HL-60 (cell line): ENCODE measurements at regions not wholly inside any gene's neighbourhood (a gene's known extent, or its start where the extent isn't known, plus 50 kb on each side); places are given as distances from the start of the nearest gene placed in this dataset.

ENCODE experiments used
- DNase-seq, 2 experiments: peaks; one replicate each; pipeline ENCODE4 v3.0.0-alpha.2; 2010 to 2020; ENCODE audit warnings: low read depth in 1 of 2, low spot score in 1 of 2
- H3K27ac ChIP-seq: fragments of 250-450 bp; sonication (Bioruptor Pico); replicated peaks from 2 replicates; pipeline ENCODE4 v1.5.1; 2020; ENCODE audit warnings: mild to moderate bottlenecking, moderate library complexity
- H3K27me3 ChIP-seq: fragments of 250-450 bp; sonication (Bioruptor Pico); 2 replicates; pipeline ENCODE4 v1.5.1; 2021; ENCODE audit warnings: mild to moderate bottlenecking, moderate library complexity; ENCODE audit not compliant: insufficient read depth, poor library complexity, severe bottlenecking
- H3K4me3 ChIP-seq: replicated peaks from 2 replicates; pipeline ENCODE4 v1.5.1; 2011; ENCODE audit warnings: mild to moderate bottlenecking, control low read depth, low read length; ENCODE audit not compliant: insufficient read depth
- CTCF ChIP-seq: IDR thresholded peaks from one replicate; pipeline ENCODE4 v1.5.1; 2011; ENCODE audit warnings: low read length, control low read depth, inconsistent platforms; ENCODE audit not compliant: insufficient read depth
- GABPA ChIP-seq: IDR thresholded peaks from 2 replicates; pipeline ENCODE4 v1.6.1; 2012; ENCODE audit warnings: low read depth
- POLR2AphosphoS5 ChIP-seq: IDR thresholded peaks from 2 replicates; pipeline ENCODE4 v1.6.1; 2012; ENCODE audit warnings: low read depth
- REST ChIP-seq: IDR thresholded peaks from 2 replicates; pipeline ENCODE4 v1.6.1; 2012; ENCODE audit warnings: low read depth; ENCODE audit not compliant: insufficient replicate concordance
- SPI1 ChIP-seq: IDR thresholded peaks from 2 replicates; pipeline ENCODE4 v1.6.1; 2012; ENCODE audit warnings: low read depth, mild to moderate bottlenecking, borderline replicate concordance

- no peak for DNase-seq
- TF ChIP-seq REST (no peak), CTCF (no peak), SPI1 (no peak), POLR2AphosphoS5 (no peak), GABPA (no peak)
- Histone ChIP-seq H3K27me3 (no peaks in the 10 kb centered on the region), H3K27ac (no peak overlapping the region), H3K4me3 (no peak overlapping the region)
Observed at GRCh38 chr21:25324666-25325065, 282.6 kb downstream of the MRPL39 start.

- TF ChIP-seq SPI1 (no peak), POLR2AphosphoS5 (no peak), GABPA (no peak), CTCF (no peak), REST (no peak)
- H3K27me3 ChIP-seq: no peaks in the 10 kb centered on the region
- no peak overlapping the region for H3K27ac ChIP-seq
- H3K4me3 ChIP-seq: no peak overlapping the region
- no peak for DNase-seq
Observed at GRCh38 chr21:25323356-25323949, 283.8 kb downstream of the MRPL39 start.

GRCh38 chr21:25314247-25314646 is 293.0 kb downstream of the MRPL39 start:
- Histone ChIP-seq H3K4me3 (no peak overlapping the region), H3K27ac (no peak overlapping the region), H3K27me3 (no peaks in the 10 kb centered on the region)
- TF ChIP-seq CTCF: no peak
- TF ChIP-seq SPI1: no peak
- no peak for TF ChIP-seq GABPA
- TF ChIP-seq POLR2AphosphoS5: no peak
- TF ChIP-seq REST: no peak
- no peak for DNase-seq
